K562 (cell line): ENCODE measurements at regions not wholly inside any gene's neighbourhood (a gene's known extent, or its start where the extent isn't known, plus 50 kb on each side); places are given as distances from the start of the nearest gene placed in this dataset.

ENCODE experiments used
- ATAC-seq: fragments of 200-7000 bp; cut with Tn5 transposase; 3 replicates; pipeline ENCODE4 v1.9.1; 2020; ENCODE audit warnings: moderate library complexity
- BruUV-seq: library from RNA; stranded (reverse); fragments of 400-500 nt; replicated peaks from 2 replicates; lab custom pipeline; 2021; lab: Mats Ljungman, UMichigan
- CTCF ChIA-PET: fragments of 300-600 bp; formaldehyde crosslinking; extraction: SDS; loops from one replicate; lab custom pipeline; 2021; ENCODE audit warnings: low intra/inter-chr PET ratio; lab: Yijun Ruan, JAX
- POLR2A ChIA-PET: fragments of 300-600, 350-650 bp; sonication (Branson Sonifier 250); formaldehyde crosslinking; extraction: SDS; loops from one replicate; lab custom pipeline; 2021; ENCODE audit warnings: antibody characterized with exemption, inconsistent platforms; lab: Yijun Ruan, JAX
- DNase-seq, 4 experiments: peaks; one replicate each; pipeline versions ENCODE4 v3.0.0 to v3.0.0-alpha.2; 2011 to 2018; ENCODE audit warnings: low spot score in 3 of 4, mixed read lengths in 3 of 4; ENCODE audit errors: extremely low read depth in 1 of 4
- FAIRE-seq: peaks from 2 replicates; lab custom pipeline; 2011; peaks lifted over from hg19 to GRCh38; lab: Jason Lieb, UNC
- H2AFZ ChIP-seq: 2 replicates; pipeline ENCODE4 v1.6.0; 2011; ENCODE audit warnings: low read depth, low read length, control low read depth, inconsistent platforms
- H3K27ac ChIP-seq: fragments of 200-600 bp; 3 replicates; pipeline ENCODE4 v1.8.0; 2011; ENCODE audit warnings: low read depth, mild to moderate bottlenecking, control low read depth, inconsistent platforms, low read length, moderate library complexity, mixed read lengths; ENCODE audit errors: extremely low read depth
- H3K27me3 ChIP-seq, 2 experiments: fragments of 300-600 bp in 1 of 2; 2 replicates in 1 of 2; 3 replicates in 1 of 2; pipeline versions ENCODE4 v1.6.0 to v1.8.0; 2011; ENCODE audit warnings: inconsistent platforms in 2 of 2, low read length in 2 of 2, mild to moderate bottlenecking in 1 of 2, mixed read lengths in 1 of 2, moderate library complexity in 1 of 2; ENCODE audit not compliant: control insufficient read depth in 2 of 2, insufficient read depth in 2 of 2
- H3K36me3 ChIP-seq: fragments of 300-600 bp; 3 replicates; pipeline ENCODE4 v1.8.0; 2011; ENCODE audit warnings: mild to moderate bottlenecking, low read length, inconsistent platforms; ENCODE audit not compliant: control insufficient read depth, insufficient read depth
- H3K4me1 ChIP-seq, 2 experiments: fragments of 200-600 bp in 1 of 2; replicated peaks in 1 of 2; 2 replicates in 1 of 2; 3 replicates in 1 of 2; pipeline versions ENCODE4 v1.5.1 to v1.8.0; 2011; ENCODE audit warnings: inconsistent platforms in 2 of 2, low read length in 2 of 2, mild to moderate bottlenecking in 1 of 2, mixed read lengths in 1 of 2, moderate library complexity in 1 of 2; ENCODE audit not compliant: control insufficient read depth in 2 of 2, insufficient read depth in 2 of 2
- H3K4me2 ChIP-seq: 2 replicates; pipeline ENCODE4 v1.6.1; 2011; ENCODE audit warnings: low read length, control low read depth, inconsistent platforms, mixed read lengths; ENCODE audit not compliant: insufficient read depth
- H3K4me3 ChIP-seq: fragments of 200-600 bp; sonication (generic), shearing (Covaris generic); 2 replicates; pipeline ENCODE4 v1.5.1; 2016; ENCODE audit warnings: control low read depth, inconsistent platforms
- H3K79me2 ChIP-seq: fragments of 200-600 bp; 3 replicates; pipeline ENCODE4 v1.8.0; 2011; ENCODE audit warnings: low read length, inconsistent platforms; ENCODE audit not compliant: control insufficient read depth, insufficient read depth
- H3K9ac ChIP-seq, 2 experiments: 2 replicates each; pipeline versions ENCODE4 v1.6.0 to v1.6.1; 2011; ENCODE audit warnings: low read depth in 2 of 2, low read length in 2 of 2, control low read depth in 1 of 2, inconsistent platforms in 1 of 2, mild to moderate bottlenecking in 1 of 2, mixed read lengths in 1 of 2; ENCODE audit not compliant: insufficient read depth in 1 of 2
- H3K9me1 ChIP-seq: one replicate; pipeline ENCODE4 v1.6.0; 2011; ENCODE audit warnings: inconsistent platforms, mild to moderate bottlenecking, low read length, moderate library complexity; ENCODE audit not compliant: control insufficient read depth, insufficient read depth
- H3K9me3 ChIP-seq: replicated peaks from 2 replicates; pipeline ENCODE4 v1.5.1; 2011; ENCODE audit warnings: low read depth, low read length, inconsistent platforms; ENCODE audit not compliant: control insufficient read depth, insufficient read depth
- H4K20me1 ChIP-seq: replicated peaks from 2 replicates; pipeline ENCODE4 v1.6.1; 2011; ENCODE audit warnings: low read length, inconsistent platforms, mixed read lengths; ENCODE audit not compliant: control insufficient read depth, insufficient read depth
- HOXB6 ChIP-seq: fragments of 250-450 bp; sonication (Bioruptor Pico); IDR thresholded peaks from 2 replicates; pipeline ENCODE4 v1.5.1; 2022; ENCODE audit warnings: mild to moderate bottlenecking, borderline replicate concordance
- RAD51 ChIP-seq: fragments of 450-650 bp; IDR thresholded peaks from 2 replicates; pipeline ENCODE4 v1.7.1; 2016; ENCODE audit warnings: low read depth, mild to moderate bottlenecking, borderline replicate concordance
- XRCC3 ChIP-seq: fragments of 450-650 bp; IDR thresholded peaks from 2 replicates; pipeline ENCODE4 v1.6.1; 2017; ENCODE audit warnings: mild to moderate bottlenecking, moderate library complexity
- ZC3H11A ChIP-seq: IDR thresholded peaks from 2 replicates; pipeline ENCODE4 v1.6.1; 2012; ENCODE audit warnings: low read depth, low read length, improper control_type of control experiment
- ZNF12 ChIP-seq: sonication (generic); formaldehyde crosslinking; IDR thresholded peaks from 2 replicates; pipeline ENCODE4 v1.4.0; 2020; ENCODE audit warnings: mild to moderate bottlenecking, missing genetic modification reagents
- ZNF586 ChIP-seq: fragments of 450-650 bp; formaldehyde crosslinking; conservative IDR thresholded peaks from 2 replicates; pipeline ENCODE4 v1.4.0; 2020; ENCODE audit warnings: mild to moderate bottlenecking, moderate library complexity
- WGBS: fragments of 100-300 bp; shearing (Covaris generic); methylation state at CpG from one replicate; pipeline ENCODE4 v1.1.6; 2016; ENCODE audit warnings: low coverage, mixed read lengths; ENCODE audit not compliant: insufficient coverage; ENCODE audit errors: missing lambda C conversion rate; 5-methylcytosine and 5-hydroxymethylcytosine counted together
- in situ Hi-C: fragments of 300-500 bp; cut with MboI; formaldehyde crosslinking; loops from 4 replicates; pipeline ENCODE4 v1.15.0; 2018; ENCODE audit warnings: inconsistent platforms, mixed read lengths
- intact Hi-C: fragments of 100-400 bp; cut with micrococcal nuclease; formaldehyde crosslinking; loops from 2 replicates; pipeline ENCODE4 v1.14.2; 2022
- TF ChIP-seq, protein P1 (sequence below): fragments of 250-450 bp; sonication (Bioruptor Pico); IDR thresholded peaks from 2 replicates; pipeline ENCODE4 v1.8.0; 2021; ENCODE audit warnings: borderline replicate concordance, mild to moderate bottlenecking, moderate library complexity; ENCODE audit not compliant: poor library complexity, severe bottlenecking
- TF ChIP-seq, protein P2 (sequence below): sonication (generic); formaldehyde crosslinking; IDR thresholded peaks from 2 replicates; pipeline ENCODE4 v1.9.0; 2022; ENCODE audit warnings: mild to moderate bottlenecking, missing genetic modification reagents
- TF ChIP-seq, protein P3 (sequence below): fragments of 250-450 bp; sonication (Bioruptor Pico); IDR thresholded peaks from 2 replicates; pipeline ENCODE4 v1.4.0; 2020; ENCODE audit warnings: mild to moderate bottlenecking

DNA sequence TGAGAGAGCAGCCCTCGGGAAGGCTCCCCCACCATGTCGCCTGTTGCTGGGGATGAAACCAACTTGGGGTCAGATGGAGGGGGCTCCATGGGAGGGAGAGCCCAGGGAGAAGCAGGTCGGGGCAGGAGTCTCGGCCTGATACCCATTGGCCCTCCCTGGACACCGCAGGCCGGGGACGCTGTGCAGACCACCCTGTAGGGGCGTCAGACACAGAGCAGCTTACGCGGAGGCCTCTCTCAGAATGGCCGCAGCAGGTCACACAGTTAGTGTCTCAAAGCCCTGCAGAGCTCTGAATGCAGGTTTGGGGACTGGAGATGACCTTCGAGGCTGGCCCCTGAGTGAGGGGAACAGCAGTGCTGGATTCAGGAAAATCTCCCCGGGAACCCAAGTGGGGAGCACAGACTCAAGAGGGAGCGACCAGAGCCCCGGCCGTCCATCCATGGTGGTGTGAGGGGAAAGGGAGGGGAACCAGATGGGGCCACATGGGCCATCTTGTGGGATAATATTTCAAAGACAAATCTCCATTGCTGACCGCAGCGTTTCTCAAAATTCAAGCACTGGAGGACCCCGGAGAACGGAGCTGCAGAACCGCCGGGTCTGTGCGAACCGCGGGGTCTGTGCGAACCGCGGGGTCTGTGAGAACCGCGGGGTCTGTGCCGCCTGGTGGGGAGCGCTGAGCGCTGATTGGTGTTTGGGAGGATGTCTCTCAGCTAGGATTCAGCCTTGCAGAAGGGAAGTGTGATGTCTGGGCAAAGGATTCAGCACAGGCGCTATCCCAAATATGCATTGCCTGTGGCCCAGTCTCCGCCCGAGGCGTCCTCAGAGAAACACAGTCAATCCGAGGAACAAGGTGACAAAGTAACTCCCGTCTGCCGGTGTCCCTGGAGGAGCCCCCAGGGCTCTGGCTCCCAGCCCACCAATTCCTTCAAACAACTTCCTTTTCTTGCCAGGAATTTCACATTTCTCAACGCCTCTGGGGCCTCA, 324.4 kb upstream of the RTL1 start:
- no peak for FAIRE-seq
- no peak for DNase-seq
- no peak overlapping the region for H3K4me3 ChIP-seq
- BruUV-seq, result no TSS peak
- no peaks in the 10 kb centered on the region for H4K20me1 ChIP-seq
- WGBS, result 54% methylated on average over 17 of the region's 41 CpGs
- no peaks in the 10 kb centered on the region for H3K79me2 ChIP-seq
- H3K9ac ChIP-seq, result no peak overlapping the region
- ChIA-PET CTCF (interaction anchor here (0.6 kb wide), 1 partner anchor 1963 kb away, joined by 5 read pairs; no protein-coding TSS in a partner anchor), POLR2A (no interaction called here)
- no peaks in the 10 kb centered on the region for H3K36me3 ChIP-seq
- ATAC-seq, result no peak
- no peaks in the 10 kb centered on the region for H3K9me1 ChIP-seq
- in situ Hi-C loops (no loop called here), intact Hi-C loops (no loop called here)
- no peaks in the 10 kb centered on the region for H3K9me3 ChIP-seq
- no peak for TF ChIP-seq RAD51
- no peak for TF ChIP-seq HOXB6 (CRISPR knock-in tag)
- H3K27ac ChIP-seq, result no peak overlapping the region
- H2AFZ ChIP-seq, result no peak overlapping the region
- no peak overlapping the region for H3K4me2 ChIP-seq
- peaks cover 0 to 34% of the 10 kb centered on the region in 2 experiments; a peak in 2 of 5 replicates for H3K4me1 ChIP-seq
- H3K27me3 ChIP-seq, result no peaks in the 10 kb centered on the region; a peak in 1 of 5 replicates

DNA sequence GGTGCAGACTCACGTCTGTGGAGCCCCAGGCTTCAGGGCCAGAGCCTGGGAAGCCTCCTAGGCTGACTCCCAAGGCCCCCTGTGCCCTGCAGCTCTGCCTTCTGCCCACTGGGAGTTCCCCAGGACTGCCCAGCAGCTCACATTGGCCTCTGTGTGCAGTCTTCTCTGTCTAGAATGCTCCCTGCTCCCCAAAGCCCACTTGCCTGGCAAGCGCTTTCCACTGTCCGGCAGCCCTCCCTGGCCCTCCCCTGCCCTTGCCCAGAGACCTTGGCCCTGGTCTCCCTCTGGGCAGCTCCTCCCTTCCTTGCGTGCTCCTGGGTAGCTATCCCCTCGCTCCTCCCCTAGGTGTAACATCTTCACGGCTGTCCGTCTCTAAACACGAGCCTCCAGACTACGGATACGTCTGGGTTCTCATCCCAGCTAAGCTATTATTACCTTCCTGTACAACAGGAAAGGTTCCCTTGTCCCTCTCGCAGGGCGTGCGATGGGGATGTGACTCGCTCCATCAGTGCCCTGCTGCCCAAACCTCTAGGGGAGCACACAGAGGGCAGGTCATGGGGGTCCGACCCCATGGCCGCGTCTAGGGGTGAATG, 325.5 kb upstream of the RTL1 start:
- Histone ChIP-seq H2AFZ (no peak overlapping the region), H3K36me3 (no peaks in the 10 kb centered on the region), H3K9me3 (no peaks in the 10 kb centered on the region), H3K4me3 (0 out of 2 replicates have a peak overlapping the region, but pooled peaks have one; percentile 6), H3K4me1 (peaks cover 0 to 34% of the 10 kb centered on the region in 2 experiments; a peak in 2 of 5 replicates), H3K9me1 (no peaks in the 10 kb centered on the region), H3K27me3 (no peaks in the 10 kb centered on the region), H3K79me2 (no peaks in the 10 kb centered on the region), H3K9ac (no peak overlapping the region), H3K27ac (no peak overlapping the region), H4K20me1 (no peaks in the 10 kb centered on the region), H3K4me2 (no peak overlapping the region)
- intact Hi-C loops (no loop called here), in situ Hi-C loops (no loop called here)
- FAIRE-seq (no peak), ATAC-seq (no peak), DNase-seq (no peak)
- BruUV-seq, result no TSS peak
- WGBS, result 49% methylated on average over 8 of the region's 17 CpGs
- ChIA-PET CTCF (no interaction called here), POLR2A (interaction anchor here (0.7 kb wide), 1 partner anchor 63 kb away, joined by 3 read pairs; no protein-coding TSS in a partner anchor)
- TF ChIP-seq, protein P1, sequence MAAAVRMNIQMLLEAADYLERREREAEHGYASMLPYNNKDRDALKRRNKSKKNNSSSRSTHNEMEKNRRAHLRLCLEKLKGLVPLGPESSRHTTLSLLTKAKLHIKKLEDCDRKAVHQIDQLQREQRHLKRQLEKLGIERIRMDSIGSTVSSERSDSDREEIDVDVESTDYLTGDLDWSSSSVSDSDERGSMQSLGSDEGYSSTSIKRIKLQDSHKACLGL (CRISPR knock-in tag), result no peak
- TF ChIP-seq XRCC3 (no peak), ZNF586 (CRISPR knock-in tag) (no peak), ZNF12 (CRISPR knock-in tag) (no peak), ZC3H11A (no peak)
- TF ChIP-seq, protein P2, sequence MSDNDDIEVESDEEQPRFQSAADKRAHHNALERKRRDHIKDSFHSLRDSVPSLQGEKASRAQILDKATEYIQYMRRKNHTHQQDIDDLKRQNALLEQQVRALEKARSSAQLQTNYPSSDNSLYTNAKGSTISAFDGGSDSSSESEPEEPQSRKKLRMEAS (CRISPR knock-in tag), result no peak
- TF ChIP-seq, protein P3, sequence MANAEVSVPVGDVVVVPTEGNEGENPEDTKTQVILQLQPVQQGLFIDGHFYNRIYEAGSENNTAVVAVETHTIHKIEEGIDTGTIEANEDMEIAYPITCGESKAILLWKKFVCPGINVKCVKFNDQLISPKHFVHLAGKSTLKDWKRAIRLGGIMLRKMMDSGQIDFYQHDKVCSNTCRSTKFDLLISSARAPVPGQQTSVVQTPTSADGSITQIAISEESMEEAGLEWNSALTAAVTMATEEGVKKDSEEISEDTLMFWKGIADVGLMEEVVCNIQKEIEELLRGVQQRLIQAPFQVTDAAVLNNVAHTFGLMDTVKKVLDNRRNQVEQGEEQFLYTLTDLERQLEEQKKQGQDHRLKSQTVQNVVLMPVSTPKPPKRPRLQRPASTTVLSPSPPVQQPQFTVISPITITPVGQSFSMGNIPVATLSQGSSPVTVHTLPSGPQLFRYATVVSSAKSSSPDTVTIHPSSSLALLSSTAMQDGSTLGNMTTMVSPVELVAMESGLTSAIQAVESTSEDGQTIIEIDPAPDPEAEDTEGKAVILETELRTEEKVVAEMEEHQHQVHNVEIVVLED, result no peak
